Posterior cingulate gyrus (tissue), 11 donors: ENCODE measurements at regions not wholly inside any gene's neighbourhood (a gene's known extent, or its start where the extent isn't known, plus 50 kb on each side); places are given as distances from the start of the nearest gene placed in this dataset.

Experiments
- DNase-seq, 10 donors: peaks; one replicate each; pipeline versions ENCODE4 v3.0.0 to v3.0.0-alpha.2; 2020 to 2021; ENCODE audit warnings: mixed read lengths in 3 of 10
- intact Hi-C: fragments of 100-400 bp; cut with DNase I; formaldehyde crosslinking; loops from one replicate; pipeline ENCODE4 v1.15.1; 2023

- intact Hi-C loops: no loop called here
- DNase-seq: no peak
Observed at GRCh38 chr5:98604721-98605425, 168.6 kb upstream of the RGMB start.

GRCh38 chr5:98605426-98605825 is 168.0 kb upstream of the RGMB start:
- DNase-seq: no peak
- intact Hi-C loops: no loop called here

- no peak for DNase-seq
- intact Hi-C loops: no loop called here
Observed at GRCh38 chr5:98606961-98607360, 166.5 kb upstream of the RGMB start.

- intact Hi-C loops: no loop called here
- DNase-seq: no peak
Observed at GRCh38 chr5:98608052-98608451, 165.4 kb upstream of the RGMB start.

- DNase-seq: no peak
- intact Hi-C loops: no loop called here
Observed at GRCh38 chr5:98614341-98614740, 159.1 kb upstream of the RGMB start.

GRCh38 chr5:98621821-98622220 is 151.6 kb upstream of the RGMB start:
- intact Hi-C loops: no loop called here
- no peak for DNase-seq

- no peak for DNase-seq
- intact Hi-C loops: no loop called here
Observed at GRCh38 chr5:98624145-98624880, 149.2 kb upstream of the RGMB start.

GRCh38 chr5:98627121-98627520 is 146.3 kb upstream of the RGMB start:
- intact Hi-C loops: no loop called here
- no peak for DNase-seq

- DNase-seq: no peak
- intact Hi-C loops: no loop called here
Observed at GRCh38 chr5:98630621-98631020, 142.8 kb upstream of the RGMB start.

- DNase-seq: no peak
- intact Hi-C loops: no loop called here
Observed at GRCh38 chr5:98631311-98632054, 142.0 kb upstream of the RGMB start.

- intact Hi-C loops: no loop called here
- DNase-seq: no peak
Observed at GRCh38 chr5:98635656-98636055, 137.8 kb upstream of the RGMB start.

GRCh38 chr5:98637116-98637515 is 136.3 kb upstream of the RGMB start:
- intact Hi-C loops: no loop called here
- no peak for DNase-seq

- intact Hi-C loops: no loop called here
- no peak for DNase-seq
Observed at GRCh38 chr5:98637557-98637956, 135.9 kb upstream of the RGMB start.

GRCh38 chr5:98638111-98638510 is 135.4 kb upstream of the RGMB start:
- intact Hi-C loops: no loop called here
- no peak for DNase-seq

GRCh38 chr5:98638701-98639100 is 134.8 kb upstream of the RGMB start:
- DNase-seq: no peak
- intact Hi-C loops: no loop called here

- intact Hi-C loops: no loop called here
- no peak for DNase-seq
Observed at GRCh38 chr5:98639274-98639673, 134.2 kb upstream of the RGMB start.

GRCh38 chr5:98641671-98642070 is 131.8 kb upstream of the RGMB start:
- intact Hi-C loops: no loop called here
- DNase-seq: no peak

GRCh38 chr5:98643569-98643968 is 129.9 kb upstream of the RGMB start:
- intact Hi-C loops: no loop called here

GRCh38 chr5:98651715-98652114 is 121.7 kb upstream of the RGMB start:
- no peak for DNase-seq
- intact Hi-C loops: no loop called here

More at GRCh38 chr5:98643569-98643968, 129.9 kb upstream of the RGMB start:
- no peak for DNase-seq

GRCh38 chr5:98656125-98656795 is 117.2 kb upstream of the RGMB start:
- no peak for DNase-seq
- intact Hi-C loops: no loop called here

- intact Hi-C loops: no loop called here
- no peak for DNase-seq
Observed at GRCh38 chr5:98656796-98657195, 116.7 kb upstream of the RGMB start.
